Nephron (organoid): ENCODE measurements at regions not wholly inside any gene's neighbourhood (a gene's known extent, or its start where the extent isn't known, plus 50 kb on each side); places are given as distances from the start of the nearest gene placed in this dataset.
A peak's percentile ranks its signal among the peaks of the same experiment; 100 is the strongest.
"Not testable (repeated sequence)": the region's sequence is repeated elsewhere in the genome, so short reads cannot be mapped to it uniquely, and the experiment has no call there.

ENCODE experiments used
- H3K27ac Mint-ChIP-seq, 3 experiments: 2 replicates each; pipeline ENCODE4 v1.8.0; 2020; ENCODE audit warnings: mixed read lengths in 3 of 3, mild to moderate bottlenecking in 2 of 3, moderate library complexity in 1 of 3
- H3K27me3 Mint-ChIP-seq: 2 replicates; pipeline ENCODE4 v1.8.0; 2021; ENCODE audit warnings: low read depth, mild to moderate bottlenecking, moderate library complexity, mixed read lengths
- H3K36me3 Mint-ChIP-seq: 2 replicates; pipeline ENCODE4 v1.8.0; 2020; ENCODE audit warnings: low read depth, mixed read lengths
- H3K4me1 Mint-ChIP-seq: 2 replicates; pipeline ENCODE4 v1.8.0; 2020; ENCODE audit warnings: mixed read lengths
- H3K4me3 Mint-ChIP-seq, 3 experiments: 2 replicates each; pipeline ENCODE4 v1.8.0; 2020; ENCODE audit warnings: mild to moderate bottlenecking in 3 of 3, mixed read lengths in 3 of 3, moderate library complexity in 2 of 3
- H3K9me3 Mint-ChIP-seq: 2 replicates; pipeline ENCODE4 v1.8.0; 2020; ENCODE audit warnings: mixed read lengths
- CTCF ChIP-seq, 3 experiments: fragments of 200-600 bp; sonication (generic); IDR thresholded peaks; one replicate each; pipeline ENCODE4 v1.5.0; 2021; ENCODE audit warnings: antibody characterized with exemption in 3 of 3; ENCODE audit not compliant: unreplicated experiment in 3 of 3

GRCh38 chr7:91609525-91609924 lies 271.0 kb downstream of the MTERF1 start:
- H3K27ac Mint-ChIP-seq = no peak overlapping the region
- no peaks in the 10 kb centered on the region for H3K4me1 Mint-ChIP-seq
- H3K4me3 Mint-ChIP-seq = no peak overlapping the region
- H3K27me3 Mint-ChIP-seq = no peaks in the 10 kb centered on the region
- no peak for TF ChIP-seq CTCF (IDR thresholded peaks at IDR 0.05; ENCODE audit: unreplicated experiment in 3 of 3)
- H3K36me3 Mint-ChIP-seq = peaks cover 3% of the 10 kb centered on the region
- peaks cover 7% of the 10 kb centered on the region for H3K9me3 Mint-ChIP-seq

GRCh38 chr7:91614431-91614830 lies 266.1 kb downstream of the MTERF1 start:
- Mint-ChIP-seq H3K4me1 (peaks cover 9% of the 10 kb centered on the region), H3K27ac (no peak overlapping the region), H3K9me3 (peaks cover 7% of the 10 kb centered on the region), H3K36me3 (peaks cover 3% of the 10 kb centered on the region), H3K27me3 (no peaks in the 10 kb centered on the region), H3K4me3 (no peak overlapping the region)
- no peak for TF ChIP-seq CTCF (IDR thresholded peaks at IDR 0.05; ENCODE audit: unreplicated experiment in 3 of 3)

- no peaks in the 10 kb centered on the region for H3K27me3 Mint-ChIP-seq
Observed at GRCh38 chr7:91618776-91619765, 261.4 kb downstream of the MTERF1 start.

GRCh38 chr7:91620827-91621226 lies 259.7 kb downstream of the MTERF1 start:
- Mint-ChIP-seq H3K27ac (no peak overlapping the region), H3K4me1 (peaks cover 9% of the 10 kb centered on the region), H3K27me3 (no peaks in the 10 kb centered on the region), H3K4me3 (no peak overlapping the region), H3K36me3 (no peaks in the 10 kb centered on the region), H3K9me3 (peaks cover 2% of the 10 kb centered on the region)
- TF ChIP-seq CTCF (IDR thresholded peaks at IDR 0.05; ENCODE audit: unreplicated experiment in 3 of 3) = no peak

More at GRCh38 chr7:91618776-91619765, 261.4 kb downstream of the MTERF1 start:
- Mint-ChIP-seq H3K27ac (peak overlapping the region; percentile 40 to 60 (median 55)), H3K9me3 (no peaks in the 10 kb centered on the region), H3K4me3 (no peak overlapping the region), H3K36me3 (no peaks in the 10 kb centered on the region), H3K4me1 (peaks cover 9% of the 10 kb centered on the region)
- TF ChIP-seq CTCF (IDR thresholded peaks at IDR 0.05; ENCODE audit: unreplicated experiment in 3 of 3) = no peak

GRCh38 chr7:91627324-91627723 lies 253.2 kb downstream of the MTERF1 start:
- H3K27me3 Mint-ChIP-seq, H3K9me3 Mint-ChIP-seq, H3K27ac Mint-ChIP-seq, H3K4me3 Mint-ChIP-seq, H3K36me3 Mint-ChIP-seq: not testable (repeated sequence)
- H3K4me1 Mint-ChIP-seq = peaks cover 13% of the 10 kb centered on the region

GRCh38 chr7:91628742-91629141 lies 251.8 kb downstream of the MTERF1 start:
- Mint-ChIP-seq H3K4me3 (no peak overlapping the region), H3K27ac (peak overlapping the region; percentile 19 to 47 (median 31))
- no peak for TF ChIP-seq CTCF (IDR thresholded peaks at IDR 0.05; ENCODE audit: unreplicated experiment in 3 of 3)

More at GRCh38 chr7:91628742-91629141, 251.8 kb downstream of the MTERF1 start:
- Mint-ChIP-seq H3K4me1 (peaks cover 16% of the 10 kb centered on the region), H3K27me3 (no peaks in the 10 kb centered on the region), H3K9me3 (peaks cover 2% of the 10 kb centered on the region), H3K36me3 (no peaks in the 10 kb centered on the region)
